ENCODE measurements at regions not wholly inside any gene's neighbourhood (a gene's known extent, or its start where the extent isn't known, plus 50 kb on each side); places are given as distances from the start of the nearest gene placed in this dataset.

GRCh38 chr6:4010689-4011090, 68.2 kb downstream of the FAM217A start:
- no peak for TF ChIP-seq ZNF114 (tag by site-specific recombination; IDR thresholded peaks at IDR 0.05)
- TF ChIP-seq CTCF (tag by site-specific recombination; IDR thresholded peaks at IDR 0.05) = no peak
- TF ChIP-seq ZNF580 (tag by site-specific recombination; IDR thresholded peaks at IDR 0.05) = no peak
- peak; percentile 71; the same call in 1 of the 2 replicates for TF ChIP-seq PRDM10 (tag by site-specific recombination; IDR thresholded peaks at IDR 0.05)
- TF ChIP-seq MEIS1 (CRISPR knock-in tag; IDR thresholded peaks at IDR 0.05; ENCODE audit: borderline replicate concordance) = no peak
- no peak for TF ChIP-seq ZNF707 (tag by site-specific recombination; IDR thresholded peaks at IDR 0.05)
- no peak for TF ChIP-seq ZNF140 (tag by site-specific recombination; IDR thresholded peaks at IDR 0.05)
- no peak for TF ChIP-seq ZNF513 (tag by site-specific recombination; IDR thresholded peaks at IDR 0.05)
